ENCODE measurements at regions not wholly inside any gene's neighbourhood (a gene's known extent, or its start where the extent isn't known, plus 50 kb on each side); places are given as distances from the start of the nearest gene placed in this dataset.

DNA sequence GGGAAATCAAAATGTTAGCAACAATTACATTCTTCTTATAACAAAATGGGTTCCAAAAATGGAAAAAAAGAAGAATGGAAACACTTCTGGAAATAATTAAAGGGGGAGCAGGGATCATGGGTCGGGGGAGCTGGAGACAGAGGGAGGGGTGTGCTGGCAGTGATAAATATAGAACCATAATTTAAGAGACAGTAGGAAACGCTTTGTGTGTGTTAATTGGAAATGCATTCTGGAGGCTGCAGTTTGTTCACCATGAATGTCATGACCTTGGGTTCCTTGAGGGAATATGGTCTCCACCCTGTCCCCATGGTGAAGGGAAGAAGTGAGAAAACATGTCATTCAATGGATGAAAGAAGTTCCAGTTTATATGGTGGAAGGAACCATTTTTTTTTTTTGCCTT lies 540.7 kb downstream of the TNS1 start:
- TF ChIP-seq, protein P1, sequence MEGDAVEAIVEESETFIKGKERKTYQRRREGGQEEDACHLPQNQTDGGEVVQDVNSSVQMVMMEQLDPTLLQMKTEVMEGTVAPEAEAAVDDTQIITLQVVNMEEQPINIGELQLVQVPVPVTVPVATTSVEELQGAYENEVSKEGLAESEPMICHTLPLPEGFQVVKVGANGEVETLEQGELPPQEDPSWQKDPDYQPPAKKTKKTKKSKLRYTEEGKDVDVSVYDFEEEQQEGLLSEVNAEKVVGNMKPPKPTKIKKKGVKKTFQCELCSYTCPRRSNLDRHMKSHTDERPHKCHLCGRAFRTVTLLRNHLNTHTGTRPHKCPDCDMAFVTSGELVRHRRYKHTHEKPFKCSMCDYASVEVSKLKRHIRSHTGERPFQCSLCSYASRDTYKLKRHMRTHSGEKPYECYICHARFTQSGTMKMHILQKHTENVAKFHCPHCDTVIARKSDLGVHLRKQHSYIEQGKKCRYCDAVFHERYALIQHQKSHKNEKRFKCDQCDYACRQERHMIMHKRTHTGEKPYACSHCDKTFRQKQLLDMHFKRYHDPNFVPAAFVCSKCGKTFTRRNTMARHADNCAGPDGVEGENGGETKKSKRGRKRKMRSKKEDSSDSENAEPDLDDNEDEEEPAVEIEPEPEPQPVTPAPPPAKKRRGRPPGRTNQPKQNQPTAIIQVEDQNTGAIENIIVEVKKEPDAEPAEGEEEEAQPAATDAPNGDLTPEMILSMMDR (IDR thresholded peaks at IDR 0.05): no peak
- TF ChIP-seq POLR2A (IDR thresholded peaks at IDR 0.05) (no peak), POLR2AphosphoS5 (IDR thresholded peaks at IDR 0.05) (no peak)

Data from prostate gland (tissue), 2 donors.